DOHH2 (cell line): ENCODE measurements at regions not wholly inside any gene's neighbourhood (a gene's known extent, or its start where the extent isn't known, plus 50 kb on each side); places are given as distances from the start of the nearest gene placed in this dataset.

Source experiments
- CTCF ChIP-seq: fragments of 200-600 bp; sonication (generic); IDR thresholded peaks from one replicate; pipeline ENCODE4 v1.5.1; 2014; ENCODE audit warnings: antibody characterized with exemption, mild to moderate bottlenecking, low read depth, low read length; ENCODE audit not compliant: poor library complexity, severe bottlenecking
- EZH2phosphoT487 ChIP-seq: fragments of 200-600 bp; sonication (generic); IDR thresholded peaks from 2 replicates; pipeline ENCODE4 v1.6.1; 2017; ENCODE audit warnings: borderline replicate concordance, mild to moderate bottlenecking, antibody characterized with exemption, low read length, moderate library complexity, mixed read lengths

GRCh38 chr12:107369006-107369405 is 275.7 kb upstream of the CRY1 start:
- TF ChIP-seq CTCF (no peak), EZH2phosphoT487 (no peak)
